GM12864 (cell line): ENCODE measurements at regions not wholly inside any gene's neighbourhood (a gene's known extent, or its start where the extent isn't known, plus 50 kb on each side); places are given as distances from the start of the nearest gene placed in this dataset.
"Not testable (repeated sequence)": the region's sequence is repeated elsewhere in the genome, so short reads cannot be mapped to it uniquely, and the experiment has no call there.

ENCODE experiments used
- DNase-seq: peaks from one replicate; pipeline ENCODE4 v3.0.0-alpha.2; 2011; ENCODE audit warnings: low read depth
- H3K4me3 ChIP-seq: 2 replicates; pipeline ENCODE4 v1.5.1; 2011; ENCODE audit warnings: mild to moderate bottlenecking, low read depth, low read length, control low read depth
- CTCF ChIP-seq: IDR thresholded peaks from 2 replicates; pipeline ENCODE4 v1.5.1; 2011; ENCODE audit warnings: low read depth, mild to moderate bottlenecking, moderate library complexity, low read length, control low read depth, inconsistent platforms; ENCODE audit errors: missing control alignments

GRCh38 chr18:27527856-27528255 lies 342.7 kb upstream of the CHST9 start:
- TF ChIP-seq CTCF = no peak
- no peak for DNase-seq
- no peak overlapping the region for H3K4me3 ChIP-seq

GRCh38 chr18:27520401-27520800 lies 335.3 kb upstream of the CHST9 start:
- no peak for DNase-seq
- H3K4me3 ChIP-seq = no peak overlapping the region
- TF ChIP-seq CTCF = no peak

- not testable (repeated sequence) for DNase-seq, H3K4me3 ChIP-seq
These were observed 325.0 kb upstream of the CHST9 start for GRCh38 chr18:27510036-27510633.

GRCh38 chr18:27501671-27502070 lies 316.6 kb upstream of the CHST9 start:
- no peak for TF ChIP-seq CTCF
- no peak for DNase-seq
- no peak overlapping the region for H3K4me3 ChIP-seq

GRCh38 chr18:27500531-27500930 lies 315.4 kb upstream of the CHST9 start:
- no peak for TF ChIP-seq CTCF
- H3K4me3 ChIP-seq = no peak overlapping the region
- DNase-seq = no peak

- no peak for DNase-seq
- no peak overlapping the region for H3K4me3 ChIP-seq
- TF ChIP-seq CTCF = no peak
These were observed 312.1 kb upstream of the CHST9 start for GRCh38 chr18:27497246-27497645.

- TF ChIP-seq CTCF = no peak
- no peak for DNase-seq
These were observed 308.1 kb upstream of the CHST9 start for GRCh38 chr18:27493182-27493581.

More at GRCh38 chr18:27493182-27493581, 308.1 kb upstream of the CHST9 start:
- no peak overlapping the region for H3K4me3 ChIP-seq
